ENCODE measurements at regions not wholly inside any gene's neighbourhood (a gene's known extent, or its start where the extent isn't known, plus 50 kb on each side); places are given as distances from the start of the nearest gene placed in this dataset.

- no peak for DNase-seq
Measured at GRCh38 chr10:108765794-108766193, 1157.5 kb downstream of the XPNPEP1 start.

GRCh38 chr10:108757946-108758345, 1165.4 kb downstream of the XPNPEP1 start:
- DNase-seq: no peak

- DNase-seq: peak; percentile 68
Measured at GRCh38 chr10:108755646-108756045, 1167.7 kb downstream of the XPNPEP1 start.

GRCh38 chr10:108753326-108753725, 1170.0 kb downstream of the XPNPEP1 start:
- no peak for DNase-seq

GRCh38 chr10:108749042-108749441, 1174.3 kb downstream of the XPNPEP1 start:
- DNase-seq: no peak

- no peak for DNase-seq
Measured at GRCh38 chr10:108736111-108736510, 1187.2 kb downstream of the XPNPEP1 start.

GRCh38 chr10:108735380-108735779, 1187.9 kb downstream of the XPNPEP1 start:
- peak; percentile 19 for DNase-seq

- DNase-seq: no peak
Measured at GRCh38 chr10:108721874-108722273, 1201.4 kb downstream of the XPNPEP1 start.

- DNase-seq: no peak
Measured at GRCh38 chr10:108716352-108716751, 1207.0 kb downstream of the XPNPEP1 start.

- DNase-seq: no peak
Measured at GRCh38 chr10:108709927-108710722, 1213.2 kb downstream of the XPNPEP1 start.

GRCh38 chr10:108708363-108708762, 1214.9 kb downstream of the XPNPEP1 start:
- no peak for DNase-seq

- no peak for DNase-seq
Measured at GRCh38 chr10:108696792-108697477, 1226.4 kb downstream of the XPNPEP1 start.

- DNase-seq: no peak
Measured at GRCh38 chr10:108691126-108691525, 1232.2 kb downstream of the XPNPEP1 start.

GRCh38 chr10:108690530-108690929, 1232.8 kb downstream of the XPNPEP1 start:
- no peak for DNase-seq

- no peak for DNase-seq
Measured at GRCh38 chr10:108689891-108690290, 1233.4 kb downstream of the XPNPEP1 start.

GRCh38 chr10:108688314-108688713, 1235.0 kb downstream of the XPNPEP1 start:
- DNase-seq: no peak

GRCh38 chr10:108685863-108686531, 1237.3 kb downstream of the XPNPEP1 start:
- DNase-seq: no peak

- no peak for DNase-seq
Measured at GRCh38 chr10:108684431-108684830, 1238.9 kb downstream of the XPNPEP1 start.

- no peak for DNase-seq
Measured at GRCh38 chr10:108673741-108674140, 1249.6 kb downstream of the XPNPEP1 start.

GRCh38 chr10:108663587-108663986, 1259.7 kb downstream of the XPNPEP1 start:
- no peak for DNase-seq

GRCh38 chr10:108662975-108663374, 1260.3 kb downstream of the XPNPEP1 start:
- no peak for DNase-seq

- DNase-seq: no peak
Measured at GRCh38 chr10:108655057-108655456, 1268.3 kb downstream of the XPNPEP1 start.

- no peak for DNase-seq
Measured at GRCh38 chr10:108653531-108653930, 1269.8 kb downstream of the XPNPEP1 start.

- DNase-seq: no peak
Measured at GRCh38 chr10:108639010-108639409, 1284.3 kb downstream of the XPNPEP1 start.
